ENCODE measurements at regions not wholly inside any gene's neighbourhood (a gene's known extent, or its start where the extent isn't known, plus 50 kb on each side); places are given as distances from the start of the nearest gene placed in this dataset.

DNA sequence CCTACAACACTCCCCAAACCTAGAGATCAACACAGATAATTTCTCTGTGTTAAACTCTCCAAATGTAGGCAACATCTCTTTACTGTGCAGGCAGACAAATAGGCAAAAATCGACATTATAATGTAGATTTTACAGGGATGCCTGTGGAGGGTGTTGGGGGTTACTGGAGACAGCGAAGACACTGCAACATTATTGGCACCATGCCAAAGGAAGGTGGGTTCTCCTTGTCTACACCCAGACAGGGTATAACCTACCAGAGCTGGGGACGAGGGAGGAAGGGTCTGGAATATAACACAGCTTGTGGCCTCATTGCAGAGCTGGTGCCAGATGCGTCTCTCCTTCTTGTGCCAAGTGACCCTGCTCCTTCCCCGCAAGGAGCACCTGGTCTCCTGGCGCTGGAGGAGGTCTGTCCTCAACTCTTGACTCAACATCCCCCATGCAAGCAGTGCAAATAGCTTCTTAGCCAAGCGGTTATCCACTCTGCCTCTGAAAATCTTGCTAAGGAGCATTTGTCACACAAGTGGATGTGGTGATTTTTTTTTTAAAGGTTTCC, 404.0 kb downstream of the PRDM2 start:
- POLR2A ChIA-PET, result no interaction called here
- DNase-seq (ENCODE audit: low read depth in 1 of 2, low spot score in 1 of 2) (no peak), FAIRE-seq (no peak), ATAC-seq (no peak)
- WGBS (ENCODE audit: missing lambda C conversion rate), result 18% methylated on average over 7 of the region's 7 CpGs
- H3K4me3 ChIP-seq, result no peak overlapping the region
- no peak overlapping the region for H3K4me2 ChIP-seq
- H3K9me3 ChIP-seq, result no peaks in the 10 kb centered on the region
- TF ChIP-seq HOXA7 (CRISPR knock-in tag; IDR thresholded peaks at IDR 0.05) (no peak), EHF (CRISPR knock-in tag; IDR thresholded peaks at IDR 0.05) (no peak), TP53 (CRISPR knock-in tag; IDR thresholded peaks at IDR 0.05) (no peak), JUNB (IDR thresholded peaks at IDR 0.05) (no peak), CEBPB (IDR thresholded peaks at IDR 0.05) (no peak), EHMT2 (IDR thresholded peaks at IDR 0.05; ENCODE audit: low read depth) (no peak), MAFK (IDR thresholded peaks at IDR 0.05; ENCODE audit: partially characterized antibody) (no peak), POLR2AphosphoS2 (conservative IDR thresholded peaks at IDR 0.05; ENCODE audit: low read length) (no peak), NPAS2 (CRISPR knock-in tag; IDR thresholded peaks at IDR 0.05; ENCODE audit: borderline replicate concordance) (no peak), MYC (IDR thresholded peaks at IDR 0.05; ENCODE audit: borderline replicate concordance, low read length) (no peak), SREBF2 (IDR thresholded peaks at IDR 0.05) (no peak)
- TF ChIP-seq, protein P1, sequence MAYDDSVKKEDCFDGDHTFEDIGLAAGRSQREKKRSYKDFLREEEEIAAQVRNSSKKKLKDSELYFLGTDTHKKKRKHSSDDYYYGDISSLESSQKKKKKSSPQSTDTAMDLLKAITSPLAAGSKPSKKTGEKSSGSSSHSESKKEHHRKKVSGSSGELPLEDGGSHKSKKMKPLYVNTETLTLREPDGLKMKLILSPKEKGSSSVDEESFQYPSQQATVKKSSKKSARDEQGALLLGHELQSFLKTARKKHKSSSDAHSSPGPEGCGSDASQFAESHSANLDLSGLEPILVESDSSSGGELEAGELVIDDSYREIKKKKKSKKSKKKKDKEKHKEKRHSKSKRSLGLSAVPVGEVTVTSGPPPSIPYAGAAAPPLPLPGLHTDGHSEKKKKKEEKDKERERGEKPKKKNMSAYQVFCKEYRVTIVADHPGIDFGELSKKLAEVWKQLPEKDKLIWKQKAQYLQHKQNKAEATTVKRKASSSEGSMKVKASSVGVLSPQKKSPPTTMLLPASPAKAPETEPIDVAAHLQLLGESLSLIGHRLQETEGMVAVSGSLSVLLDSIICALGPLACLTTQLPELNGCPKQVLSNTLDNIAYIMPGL (CRISPR knock-in tag; IDR thresholded peaks at IDR 0.05; ENCODE audit: borderline replicate concordance), result no peak
- TF ChIP-seq, protein P2, sequence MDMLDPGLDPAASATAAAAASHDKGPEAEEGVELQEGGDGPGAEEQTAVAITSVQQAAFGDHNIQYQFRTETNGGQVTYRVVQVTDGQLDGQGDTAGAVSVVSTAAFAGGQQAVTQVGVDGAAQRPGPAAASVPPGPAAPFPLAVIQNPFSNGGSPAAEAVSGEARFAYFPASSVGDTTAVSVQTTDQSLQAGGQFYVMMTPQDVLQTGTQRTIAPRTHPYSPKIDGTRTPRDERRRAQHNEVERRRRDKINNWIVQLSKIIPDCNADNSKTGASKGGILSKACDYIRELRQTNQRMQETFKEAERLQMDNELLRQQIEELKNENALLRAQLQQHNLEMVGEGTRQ (IDR thresholded peaks at IDR 0.05), result no peak
- TF ChIP-seq, protein P3, sequence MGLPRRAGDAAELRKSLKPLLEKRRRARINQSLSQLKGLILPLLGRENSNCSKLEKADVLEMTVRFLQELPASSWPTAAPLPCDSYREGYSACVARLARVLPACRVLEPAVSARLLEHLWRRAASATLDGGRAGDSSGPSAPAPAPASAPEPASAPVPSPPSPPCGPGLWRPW (IDR thresholded peaks at IDR 0.05), result no peak
- TF ChIP-seq, protein P4, sequence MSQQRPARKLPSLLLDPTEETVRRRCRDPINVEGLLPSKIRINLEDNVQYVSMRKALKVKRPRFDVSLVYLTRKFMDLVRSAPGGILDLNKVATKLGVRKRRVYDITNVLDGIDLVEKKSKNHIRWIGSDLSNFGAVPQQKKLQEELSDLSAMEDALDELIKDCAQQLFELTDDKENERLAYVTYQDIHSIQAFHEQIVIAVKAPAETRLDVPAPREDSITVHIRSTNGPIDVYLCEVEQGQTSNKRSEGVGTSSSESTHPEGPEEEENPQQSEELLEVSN (IDR thresholded peaks at IDR 0.05; ENCODE audit: borderline replicate concordance, low read depth), result no peak
- TF ChIP-seq, protein P5, sequence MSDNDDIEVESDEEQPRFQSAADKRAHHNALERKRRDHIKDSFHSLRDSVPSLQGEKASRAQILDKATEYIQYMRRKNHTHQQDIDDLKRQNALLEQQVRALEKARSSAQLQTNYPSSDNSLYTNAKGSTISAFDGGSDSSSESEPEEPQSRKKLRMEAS (IDR thresholded peaks at IDR 0.05), result no peak
- H3K4me1 ChIP-seq, result no peaks in the 10 kb centered on the region
- CTCF ChIA-PET, result no interaction called here
- H3K27ac ChIP-seq, result no peak overlapping the region

DNA sequence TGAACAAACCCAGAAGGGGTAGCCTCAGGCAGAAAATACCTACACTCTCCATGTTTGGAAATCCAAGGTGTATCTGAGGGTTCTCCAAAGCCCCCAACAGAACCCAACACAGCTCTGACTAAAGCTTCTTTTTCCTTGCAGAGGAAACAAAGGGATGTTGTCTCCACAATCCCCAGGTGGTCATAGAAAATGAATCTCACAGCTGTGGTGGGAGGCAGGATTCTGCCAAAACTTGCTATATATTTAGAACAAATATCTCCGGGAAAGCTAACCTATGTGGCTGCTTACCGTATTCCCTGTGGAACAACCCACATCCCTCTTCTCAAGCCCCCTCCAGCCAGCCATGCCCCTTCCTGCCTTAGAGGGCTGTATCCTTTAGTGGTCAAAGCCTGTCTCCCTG, 406.1 kb downstream of the PRDM2 start:
- POLR2A ChIA-PET, result no interaction called here

More for the DNA sequence above, 406.1 kb downstream of the PRDM2 start:
- ATAC-seq (no peak), FAIRE-seq (no peak), DNase-seq (ENCODE audit: low read depth in 1 of 2, low spot score in 1 of 2) (no peak)
- Histone ChIP-seq H3K27ac (no peak overlapping the region), H3K4me3 (no peak overlapping the region), H3K4me2 (no peak overlapping the region), H3K4me1 (no peaks in the 10 kb centered on the region), H3K9me3 (no peaks in the 10 kb centered on the region)
- 83% methylated on average over 2 of the region's 2 CpGs for WGBS (ENCODE audit: missing lambda C conversion rate)
- no peak for TF ChIP-seq CHD4 (IDR thresholded peaks at IDR 0.05; ENCODE audit: borderline replicate concordance)
- TF ChIP-seq NR3C1 (IDR thresholded peaks at IDR 0.05), result no peak
- no peak for TF ChIP-seq SREBF2 (IDR thresholded peaks at IDR 0.05)
- TF ChIP-seq BHLHE40 (IDR thresholded peaks at IDR 0.05; ENCODE audit: low read depth, low read length), result no peak
- TF ChIP-seq EHF (CRISPR knock-in tag; IDR thresholded peaks at IDR 0.05), result no peak
- TF ChIP-seq, protein P6, sequence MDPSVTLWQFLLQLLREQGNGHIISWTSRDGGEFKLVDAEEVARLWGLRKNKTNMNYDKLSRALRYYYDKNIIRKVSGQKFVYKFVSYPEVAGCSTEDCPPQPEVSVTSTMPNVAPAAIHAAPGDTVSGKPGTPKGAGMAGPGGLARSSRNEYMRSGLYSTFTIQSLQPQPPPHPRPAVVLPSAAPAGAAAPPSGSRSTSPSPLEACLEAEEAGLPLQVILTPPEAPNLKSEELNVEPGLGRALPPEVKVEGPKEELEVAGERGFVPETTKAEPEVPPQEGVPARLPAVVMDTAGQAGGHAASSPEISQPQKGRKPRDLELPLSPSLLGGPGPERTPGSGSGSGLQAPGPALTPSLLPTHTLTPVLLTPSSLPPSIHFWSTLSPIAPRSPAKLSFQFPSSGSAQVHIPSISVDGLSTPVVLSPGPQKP (IDR thresholded peaks at IDR 0.05; ENCODE audit: low read depth, low read length), result no peak
- no peak for TF ChIP-seq RNF2 (IDR thresholded peaks at IDR 0.05; ENCODE audit: borderline replicate concordance, low read depth)
- TF ChIP-seq POLR2AphosphoS2 (conservative IDR thresholded peaks at IDR 0.05; ENCODE audit: low read length), result no peak
- no peak for TF ChIP-seq CHD2 (IDR thresholded peaks at IDR 0.05; ENCODE audit: low read length, partially characterized antibody)
- CTCF ChIA-PET, result no interaction called here
